ENCODE measurements at regions not wholly inside any gene's neighbourhood (a gene's known extent, or its start where the extent isn't known, plus 50 kb on each side); places are given as distances from the start of the nearest gene placed in this dataset.

GRCh38 chr1:80607064-80607463, 1193.7 kb upstream of the ADGRL2 start:
- no peak overlapping the region for H3K27ac ChIP-seq
- H3K9me3 ChIP-seq, result no peaks in the 10 kb centered on the region
- intact Hi-C loops (cut with DNase I; ENCODE audit: low total_unique reads), result no loop called here
- no peaks in the 10 kb centered on the region for H3K36me3 ChIP-seq
- TF ChIP-seq CTCF (IDR thresholded peaks at IDR 0.05 in 4 of 5, conservative IDR thresholded peaks at IDR 0.05 in 1 of 5) (no peak), POLR2A (IDR thresholded peaks at IDR 0.05) (no peak)
- no peaks in the 10 kb centered on the region for H3K27me3 ChIP-seq
- ATAC-seq, result no peak
- in situ Hi-C loops (cut with MboI; ENCODE audit: low sequenced_read_pairs in 4 of 4), result no loop called here
- no peak for DNase-seq
- H3K4me1 ChIP-seq, result no peaks in the 10 kb centered on the region
- no peak overlapping the region for H3K4me3 ChIP-seq

GRCh38 chr1:80594013-80594412, 1206.7 kb upstream of the ADGRL2 start:
- in situ Hi-C loops (cut with MboI; ENCODE audit: low sequenced_read_pairs in 4 of 4) (no loop called here), intact Hi-C loops (cut with DNase I; ENCODE audit: low total_unique reads) (no loop called here)
- no peak overlapping the region for H3K4me3 ChIP-seq
- H3K27ac ChIP-seq, result no peak overlapping the region
- no peaks in the 10 kb centered on the region for H3K36me3 ChIP-seq
- H3K9me3 ChIP-seq, result no peaks in the 10 kb centered on the region
- ATAC-seq, result no peak
- H3K27me3 ChIP-seq, result no peaks in the 10 kb centered on the region
- no peak for TF ChIP-seq CTCF (IDR thresholded peaks at IDR 0.05 in 4 of 5, conservative IDR thresholded peaks at IDR 0.05 in 1 of 5)
- no peak for TF ChIP-seq POLR2A (IDR thresholded peaks at IDR 0.05)
- no peaks in the 10 kb centered on the region for H3K4me1 ChIP-seq
- DNase-seq, result no peak

- in situ Hi-C loops (cut with MboI; ENCODE audit: low sequenced_read_pairs in 4 of 4), result no loop called here
- TF ChIP-seq POLR2A (IDR thresholded peaks at IDR 0.05) (no peak), CTCF (IDR thresholded peaks at IDR 0.05 in 4 of 5, conservative IDR thresholded peaks at IDR 0.05 in 1 of 5) (no peak)
- Histone ChIP-seq H3K27me3 (no peaks in the 10 kb centered on the region), H3K36me3 (no peaks in the 10 kb centered on the region), H3K27ac (no peak overlapping the region), H3K4me3 (no peak overlapping the region), H3K9me3 (no peaks in the 10 kb centered on the region), H3K4me1 (no peaks in the 10 kb centered on the region)
- no peak for DNase-seq
- intact Hi-C loops (cut with DNase I; ENCODE audit: low total_unique reads), result no loop called here
- ATAC-seq, result no peak
These were observed 1207.5 kb upstream of the ADGRL2 start for GRCh38 chr1:80593197-80593596.

GRCh38 chr1:80582980-80583379, 1217.8 kb upstream of the ADGRL2 start:
- Histone ChIP-seq H3K9me3 (no peaks in the 10 kb centered on the region), H3K36me3 (no peaks in the 10 kb centered on the region), H3K27me3 (no peaks in the 10 kb centered on the region), H3K27ac (no peak overlapping the region), H3K4me3 (no peak overlapping the region), H3K4me1 (no peaks in the 10 kb centered on the region)
- in situ Hi-C loops (cut with MboI; ENCODE audit: low sequenced_read_pairs in 4 of 4), result no loop called here
- no peak for DNase-seq
- no peak for ATAC-seq
- intact Hi-C loops (cut with DNase I; ENCODE audit: low total_unique reads), result no loop called here
- TF ChIP-seq CTCF (IDR thresholded peaks at IDR 0.05 in 4 of 5, conservative IDR thresholded peaks at IDR 0.05 in 1 of 5) (no peak), POLR2A (IDR thresholded peaks at IDR 0.05) (no peak)

- TF ChIP-seq POLR2A (IDR thresholded peaks at IDR 0.05) (no peak), CTCF (IDR thresholded peaks at IDR 0.05 in 4 of 5, conservative IDR thresholded peaks at IDR 0.05 in 1 of 5) (no peak)
- intact Hi-C loops (cut with DNase I; ENCODE audit: low total_unique reads) (no loop called here), in situ Hi-C loops (cut with MboI; ENCODE audit: low sequenced_read_pairs in 4 of 4) (no loop called here)
- no peaks in the 10 kb centered on the region for H3K4me1 ChIP-seq
- no peak overlapping the region for H3K27ac ChIP-seq
- H3K4me3 ChIP-seq, result no peak overlapping the region
- no peaks in the 10 kb centered on the region for H3K36me3 ChIP-seq
- DNase-seq, result no peak
- no peaks in the 10 kb centered on the region for H3K9me3 ChIP-seq
- ATAC-seq, result no peak
- H3K27me3 ChIP-seq, result no peaks in the 10 kb centered on the region
These were observed 1221.7 kb upstream of the ADGRL2 start for GRCh38 chr1:80579055-80579454.
